ENCODE measurements at regions not wholly inside any gene's neighbourhood (a gene's known extent, or its start where the extent isn't known, plus 50 kb on each side); places are given as distances from the start of the nearest gene placed in this dataset.

GRCh38 chr7:34298492-34299013 lies 359.5 kb upstream of the NPSR1 start:
- no peak for DNase-seq
- no peaks in the 10 kb centered on the region for H3K36me3 ChIP-seq
- TF ChIP-seq CTCF (IDR thresholded peaks at IDR 0.05; ENCODE audit: low read depth, low read length), result no peak
- H3K9me3 ChIP-seq (ENCODE audit: severe bottlenecking), result no peaks in the 10 kb centered on the region
- no peak overlapping the region for H3K27ac ChIP-seq
- no peak overlapping the region for H3K4me3 ChIP-seq (ENCODE audit: low read depth, low read length)
- H3K27me3 ChIP-seq (ENCODE audit: insufficient read depth, low read depth, severe bottlenecking), result no peaks in the 10 kb centered on the region

- TF ChIP-seq CTCF (IDR thresholded peaks at IDR 0.05; ENCODE audit: low read depth, low read length), result no peak
Measured at GRCh38 chr7:34299066-34299465, 359.0 kb upstream of the NPSR1 start.

GRCh38 chr7:34307540-34307939 lies 350.5 kb upstream of the NPSR1 start:
- Histone ChIP-seq H3K9me3 (ENCODE audit: severe bottlenecking) (no peaks in the 10 kb centered on the region), H3K27ac (no peak overlapping the region), H3K36me3 (no peaks in the 10 kb centered on the region), H3K4me3 (ENCODE audit: low read depth, low read length) (no peak overlapping the region), H3K27me3 (ENCODE audit: insufficient read depth, low read depth, severe bottlenecking) (no peaks in the 10 kb centered on the region)
- no peak for TF ChIP-seq CTCF (IDR thresholded peaks at IDR 0.05; ENCODE audit: low read depth, low read length)
- no peak for DNase-seq

More at GRCh38 chr7:34299066-34299465, 359.0 kb upstream of the NPSR1 start:
- no peaks in the 10 kb centered on the region for H3K27me3 ChIP-seq (ENCODE audit: insufficient read depth, low read depth, severe bottlenecking)
- H3K4me3 ChIP-seq (ENCODE audit: low read depth, low read length), result no peak overlapping the region
- H3K36me3 ChIP-seq, result no peaks in the 10 kb centered on the region
- no peaks in the 10 kb centered on the region for H3K9me3 ChIP-seq (ENCODE audit: severe bottlenecking)
- no peak for DNase-seq
- H3K27ac ChIP-seq, result no peak overlapping the region

GRCh38 chr7:34308595-34308994 lies 349.4 kb upstream of the NPSR1 start:
- H3K4me3 ChIP-seq (ENCODE audit: low read depth, low read length), result no peak overlapping the region
- no peak overlapping the region for H3K27ac ChIP-seq
- H3K9me3 ChIP-seq (ENCODE audit: severe bottlenecking), result no peaks in the 10 kb centered on the region
- no peaks in the 10 kb centered on the region for H3K27me3 ChIP-seq (ENCODE audit: insufficient read depth, low read depth, severe bottlenecking)
- DNase-seq, result no peak
- no peaks in the 10 kb centered on the region for H3K36me3 ChIP-seq
- TF ChIP-seq CTCF (IDR thresholded peaks at IDR 0.05; ENCODE audit: low read depth, low read length), result no peak

GRCh38 chr7:34309116-34309515 lies 348.9 kb upstream of the NPSR1 start:
- no peak for DNase-seq
- H3K27me3 ChIP-seq (ENCODE audit: insufficient read depth, low read depth, severe bottlenecking), result no peaks in the 10 kb centered on the region
- no peak overlapping the region for H3K27ac ChIP-seq
- no peak overlapping the region for H3K4me3 ChIP-seq (ENCODE audit: low read depth, low read length)
- no peaks in the 10 kb centered on the region for H3K9me3 ChIP-seq (ENCODE audit: severe bottlenecking)
- H3K36me3 ChIP-seq, result no peaks in the 10 kb centered on the region
- TF ChIP-seq CTCF (IDR thresholded peaks at IDR 0.05; ENCODE audit: low read depth, low read length), result no peak

- H3K4me3 ChIP-seq (ENCODE audit: low read depth, low read length), result no peak overlapping the region
- H3K27me3 ChIP-seq (ENCODE audit: insufficient read depth, low read depth, severe bottlenecking), result no peaks in the 10 kb centered on the region
- H3K9me3 ChIP-seq (ENCODE audit: severe bottlenecking), result no peaks in the 10 kb centered on the region
- H3K36me3 ChIP-seq, result no peaks in the 10 kb centered on the region
- no peak for DNase-seq
- no peak overlapping the region for H3K27ac ChIP-seq
- no peak for TF ChIP-seq CTCF (IDR thresholded peaks at IDR 0.05; ENCODE audit: low read depth, low read length)
Measured at GRCh38 chr7:34309584-34309983, 348.4 kb upstream of the NPSR1 start.

Measured in WERI-Rb-1 (cell line).